ENCODE measurements at regions not wholly inside any gene's neighbourhood (a gene's known extent, or its start where the extent isn't known, plus 50 kb on each side); places are given as distances from the start of the nearest gene placed in this dataset.
"Not testable (repeated sequence)": the region's sequence is repeated elsewhere in the genome, so short reads cannot be mapped to it uniquely, and the experiment has no call there.

- no peak for TF ChIP-seq CTCF (IDR thresholded peaks at IDR 0.05; ENCODE audit: borderline replicate concordance, insufficient read depth, low read depth, low read length)
- no peak overlapping the region for H3K4me3 ChIP-seq (ENCODE audit: low read depth, low read length)
These were observed 328.4 kb downstream of the BCKDHB start for GRCh38 chr6:80434691-80435350.

- no peak for TF ChIP-seq CTCF (IDR thresholded peaks at IDR 0.05; ENCODE audit: borderline replicate concordance, insufficient read depth, low read depth, low read length)
- no peak overlapping the region for H3K4me3 ChIP-seq (ENCODE audit: low read depth, low read length)
These were observed 327.2 kb downstream of the BCKDHB start for GRCh38 chr6:80433673-80434025.

GRCh38 chr6:80433010-80433672, 326.7 kb downstream of the BCKDHB start:
- H3K4me3 ChIP-seq (ENCODE audit: low read depth, low read length): no peak overlapping the region
- TF ChIP-seq CTCF (IDR thresholded peaks at IDR 0.05; ENCODE audit: borderline replicate concordance, insufficient read depth, low read depth, low read length): no peak

GRCh38 chr6:80425089-80425823, 318.8 kb downstream of the BCKDHB start:
- H3K4me3 ChIP-seq (ENCODE audit: low read depth, low read length): no peak overlapping the region
- TF ChIP-seq CTCF (IDR thresholded peaks at IDR 0.05; ENCODE audit: borderline replicate concordance, insufficient read depth, low read depth, low read length): no peak

GRCh38 chr6:80411486-80411885, 305.0 kb downstream of the BCKDHB start:
- no peak for TF ChIP-seq CTCF (IDR thresholded peaks at IDR 0.05; ENCODE audit: borderline replicate concordance, insufficient read depth, low read depth, low read length)
- H3K4me3 ChIP-seq (ENCODE audit: low read depth, low read length): no peak overlapping the region

GRCh38 chr6:80407976-80408375, 301.5 kb downstream of the BCKDHB start:
- H3K4me3 ChIP-seq (ENCODE audit: low read depth, low read length): not testable (repeated sequence)

GRCh38 chr6:80404889-80405288, 298.4 kb downstream of the BCKDHB start:
- no peak overlapping the region for H3K4me3 ChIP-seq (ENCODE audit: low read depth, low read length)
- TF ChIP-seq CTCF (IDR thresholded peaks at IDR 0.05; ENCODE audit: borderline replicate concordance, insufficient read depth, low read depth, low read length): no peak
